ENCODE measurements at regions not wholly inside any gene's neighbourhood (a gene's known extent, or its start where the extent isn't known, plus 50 kb on each side); places are given as distances from the start of the nearest gene placed in this dataset.
"Not testable (repeated sequence)": the region's sequence is repeated elsewhere in the genome, so short reads cannot be mapped to it uniquely, and the experiment has no call there.

- Histone ChIP-seq H3K4me1 (no peaks in the 10 kb centered on the region), H3K4me3 (no peak overlapping the region), H3K9me3 (no peaks in the 10 kb centered on the region), H3K27ac (no peak overlapping the region), H3K36me3 (no peaks in the 10 kb centered on the region), H3K27me3 (ENCODE audit: low read depth) (no peaks in the 10 kb centered on the region)
- intact Hi-C loops (cut with DNase I) = no loop called here
- TF ChIP-seq CTCF (IDR thresholded peaks at IDR 0.05) = no peak
- ATAC-seq (no peak), DNase-seq (no peak)
Observed at GRCh38 chr9:30584559-30584958, 1799.9 kb upstream of the ACO1 start.

- Histone ChIP-seq H3K9me3 (no peaks in the 10 kb centered on the region), H3K36me3 (no peaks in the 10 kb centered on the region), H3K27me3 (ENCODE audit: low read depth) (no peaks in the 10 kb centered on the region), H3K4me3 (no peak overlapping the region), H3K4me1 (no peaks in the 10 kb centered on the region), H3K27ac (no peak overlapping the region)
- intact Hi-C loops (cut with DNase I) = no loop called here
- no peak for TF ChIP-seq CTCF (IDR thresholded peaks at IDR 0.05)
- no peak for ATAC-seq
- no peak for DNase-seq
Observed at GRCh38 chr9:30591461-30591860, 1793.0 kb upstream of the ACO1 start.

- Histone ChIP-seq H3K4me3 (no peak overlapping the region), H3K27ac (no peak overlapping the region), H3K36me3 (no peaks in the 10 kb centered on the region), H3K27me3 (ENCODE audit: low read depth) (no peaks in the 10 kb centered on the region), H3K9me3 (no peaks in the 10 kb centered on the region), H3K4me1 (no peaks in the 10 kb centered on the region)
- DNase-seq = no peak
- ATAC-seq = no peak
- TF ChIP-seq CTCF (IDR thresholded peaks at IDR 0.05) = no peak
- intact Hi-C loops (cut with DNase I) = no loop called here
Observed at GRCh38 chr9:30597608-30598007, 1786.8 kb upstream of the ACO1 start.

- no peak for TF ChIP-seq CTCF (IDR thresholded peaks at IDR 0.05)
- Histone ChIP-seq H3K36me3 (no peaks in the 10 kb centered on the region), H3K4me3 (no peak overlapping the region), H3K4me1 (no peaks in the 10 kb centered on the region), H3K27me3 (ENCODE audit: low read depth) (no peaks in the 10 kb centered on the region), H3K27ac (no peak overlapping the region), H3K9me3 (no peaks in the 10 kb centered on the region)
- intact Hi-C loops (cut with DNase I) = no loop called here
- DNase-seq (no peak), ATAC-seq (no peak)
Observed at GRCh38 chr9:30605936-30606335, 1778.5 kb upstream of the ACO1 start.

GRCh38 chr9:30609713-30610112, 1774.7 kb upstream of the ACO1 start:
- no peaks in the 10 kb centered on the region for H3K9me3 ChIP-seq
- ATAC-seq = no peak
- H3K36me3 ChIP-seq = no peaks in the 10 kb centered on the region
- intact Hi-C loops (cut with DNase I) = no loop called here
- H3K4me1 ChIP-seq = no peaks in the 10 kb centered on the region
- H3K4me3 ChIP-seq = no peak overlapping the region
- no peak for DNase-seq
- no peak for TF ChIP-seq CTCF (IDR thresholded peaks at IDR 0.05)
- H3K27ac ChIP-seq = no peak overlapping the region
- H3K27me3 ChIP-seq (ENCODE audit: low read depth) = no peaks in the 10 kb centered on the region

GRCh38 chr9:30616782-30617181, 1767.7 kb upstream of the ACO1 start:
- intact Hi-C loops (cut with DNase I); H3K36me3 ChIP-seq; H3K27ac ChIP-seq; ATAC-seq; H3K4me1 ChIP-seq; H3K9me3 ChIP-seq; H3K27me3 ChIP-seq (ENCODE audit: low read depth); H3K4me3 ChIP-seq; DNase-seq: not testable (repeated sequence)
